ENCODE measurements at regions not wholly inside any gene's neighbourhood (a gene's known extent, or its start where the extent isn't known, plus 50 kb on each side); places are given as distances from the start of the nearest gene placed in this dataset.

GRCh38 chr11:70025308-70025707, 52.8 kb upstream of the ANO1 start (continued):
- TF ChIP-seq SUZ12 (IDR thresholded peaks at IDR 0.05; ENCODE audit: low read length): no peak
